ENCODE measurements at regions not wholly inside any gene's neighbourhood (a gene's known extent, or its start where the extent isn't known, plus 50 kb on each side); places are given as distances from the start of the nearest gene placed in this dataset.

DNA sequence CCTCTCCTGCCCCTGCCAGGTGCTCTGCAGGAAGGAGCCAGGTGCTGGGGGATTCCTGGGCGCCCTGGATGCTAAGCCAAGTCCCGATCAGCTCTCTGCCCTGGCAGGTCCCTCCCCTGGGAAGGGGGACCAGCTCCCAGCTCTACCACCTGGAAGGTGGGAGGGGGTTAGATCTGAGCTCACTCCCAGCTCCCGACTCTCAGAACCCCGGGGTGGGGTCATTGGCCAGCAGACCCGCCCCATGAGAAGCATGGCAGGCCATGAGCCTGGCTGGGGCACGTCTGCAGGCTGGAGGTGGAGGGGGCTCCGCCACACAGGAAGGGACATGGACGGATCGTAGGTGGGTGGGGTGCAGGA, 83.4 kb upstream of the NKX1-1 start:
- Histone ChIP-seq H3K9me3 (peaks cover 13% of the 10 kb centered on the region), H3K4me3 (ENCODE audit: low read depth, low read length) (no peak overlapping the region), H3K4me1 (no peaks in the 10 kb centered on the region), H3K36me3 (ENCODE audit: control insufficient read depth, insufficient read depth, low read length) (no peaks in the 10 kb centered on the region), H3K27me3 (replicated peaks; ENCODE audit: control insufficient read depth, insufficient read depth, low read length) (0 out of 2 replicates have a peak, but pooled peaks cover 2% of the 10 kb centered on the region)
- ChIA-PET CTCF (no interaction called here), POLR2A (no interaction called here)
- no peak overlapping the region for H3K27ac Mint-ChIP-seq (ENCODE audit: unreplicated experiment)
- H3K27me3 Mint-ChIP-seq (ENCODE audit: insufficient read depth, unreplicated experiment) = peaks cover 6% of the 10 kb centered on the region
- no peaks in the 10 kb centered on the region for H3K36me3 Mint-ChIP-seq (ENCODE audit: insufficient read depth, unreplicated experiment)
- intact Hi-C loops (cut with micrococcal nuclease; ENCODE audit: unreplicated experiment) = no loop called here
- no TSS peak for BruUV-seq (replicated peaks)
- peak in 1 of 2 experiments; percentile 17 for DNase-seq
- H3K4me1 Mint-ChIP-seq (ENCODE audit: low read depth, unreplicated experiment) = no peaks in the 10 kb centered on the region
- peaks cover 23% of the 10 kb centered on the region for H3K9me3 Mint-ChIP-seq (ENCODE audit: unreplicated experiment)
- H3K4me3 Mint-ChIP-seq (ENCODE audit: unreplicated experiment) = no peak overlapping the region
- TF ChIP-seq, protein P1, sequence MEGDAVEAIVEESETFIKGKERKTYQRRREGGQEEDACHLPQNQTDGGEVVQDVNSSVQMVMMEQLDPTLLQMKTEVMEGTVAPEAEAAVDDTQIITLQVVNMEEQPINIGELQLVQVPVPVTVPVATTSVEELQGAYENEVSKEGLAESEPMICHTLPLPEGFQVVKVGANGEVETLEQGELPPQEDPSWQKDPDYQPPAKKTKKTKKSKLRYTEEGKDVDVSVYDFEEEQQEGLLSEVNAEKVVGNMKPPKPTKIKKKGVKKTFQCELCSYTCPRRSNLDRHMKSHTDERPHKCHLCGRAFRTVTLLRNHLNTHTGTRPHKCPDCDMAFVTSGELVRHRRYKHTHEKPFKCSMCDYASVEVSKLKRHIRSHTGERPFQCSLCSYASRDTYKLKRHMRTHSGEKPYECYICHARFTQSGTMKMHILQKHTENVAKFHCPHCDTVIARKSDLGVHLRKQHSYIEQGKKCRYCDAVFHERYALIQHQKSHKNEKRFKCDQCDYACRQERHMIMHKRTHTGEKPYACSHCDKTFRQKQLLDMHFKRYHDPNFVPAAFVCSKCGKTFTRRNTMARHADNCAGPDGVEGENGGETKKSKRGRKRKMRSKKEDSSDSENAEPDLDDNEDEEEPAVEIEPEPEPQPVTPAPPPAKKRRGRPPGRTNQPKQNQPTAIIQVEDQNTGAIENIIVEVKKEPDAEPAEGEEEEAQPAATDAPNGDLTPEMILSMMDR (IDR thresholded peaks at IDR 0.05; ENCODE audit: insufficient read depth in 1 of 2, low read depth in 1 of 2, low read length in 1 of 2, severe bottlenecking in 1 of 2, unreplicated experiment in 1 of 2) = no peak

DNA sequence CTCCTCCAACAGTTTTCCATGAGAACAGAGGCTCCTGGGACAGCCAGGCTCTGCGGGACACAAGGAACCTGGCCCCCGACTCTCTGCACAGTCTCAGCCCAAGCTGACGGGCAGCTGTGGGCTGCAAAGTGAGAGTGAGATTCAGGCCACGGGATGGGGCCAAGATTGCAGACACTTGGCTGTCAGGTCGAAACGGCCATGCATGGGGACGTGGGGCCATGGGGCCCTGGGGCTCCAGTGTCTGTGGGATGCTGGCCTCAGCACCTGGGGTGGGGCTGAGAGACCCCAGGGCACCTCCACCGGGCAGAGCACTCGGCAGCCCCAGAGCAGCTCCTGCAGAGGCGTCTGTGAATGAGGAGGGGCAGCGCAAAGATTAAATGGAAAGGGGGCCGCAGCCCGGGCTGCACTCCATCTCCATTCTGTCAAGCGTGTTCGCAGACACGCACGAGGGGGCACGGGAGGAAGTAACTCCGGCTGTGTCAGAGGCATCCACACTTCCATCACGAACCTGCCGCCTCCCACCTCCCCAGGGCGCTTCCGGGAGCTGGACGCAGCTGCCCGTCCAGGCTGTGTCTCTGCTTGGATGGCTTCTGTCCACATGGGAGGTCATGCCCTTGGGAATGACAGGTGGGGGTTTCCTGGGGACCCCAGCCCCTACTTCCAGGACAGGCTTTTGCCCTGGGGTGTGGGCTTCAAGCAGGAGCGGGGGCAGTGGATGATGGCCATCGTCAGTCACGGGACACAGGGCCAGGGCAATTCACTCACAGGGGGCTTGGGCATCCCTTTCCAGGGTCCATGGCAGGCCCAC, 82.8 kb upstream of the NKX1-1 start:
- TF ChIP-seq, protein P1 (IDR thresholded peaks at IDR 0.05; ENCODE audit: insufficient read depth in 1 of 2, low read depth in 1 of 2, low read length in 1 of 2, severe bottlenecking in 1 of 2, unreplicated experiment in 1 of 2) = no peak
- Mint-ChIP-seq H3K9me3 (ENCODE audit: unreplicated experiment) (peaks cover 29% of the 10 kb centered on the region), H3K36me3 (ENCODE audit: insufficient read depth, unreplicated experiment) (no peaks in the 10 kb centered on the region), H3K27ac (ENCODE audit: unreplicated experiment) (no peak overlapping the region), H3K4me3 (ENCODE audit: unreplicated experiment) (no peak overlapping the region), H3K4me1 (ENCODE audit: low read depth, unreplicated experiment) (no peaks in the 10 kb centered on the region), H3K27me3 (ENCODE audit: insufficient read depth, unreplicated experiment) (peaks cover 6% of the 10 kb centered on the region)
- BruUV-seq (replicated peaks) = no TSS peak
- peak in 1 of 2 experiments; percentile 22 for DNase-seq
- POLR2A ChIA-PET = no interaction called here
- Histone ChIP-seq H3K27me3 (replicated peaks; ENCODE audit: control insufficient read depth, insufficient read depth, low read length) (0 out of 2 replicates have a peak, but pooled peaks cover 2% of the 10 kb centered on the region), H3K9me3 (peaks cover 13% of the 10 kb centered on the region), H3K36me3 (ENCODE audit: control insufficient read depth, insufficient read depth, low read length) (no peaks in the 10 kb centered on the region), H3K4me1 (no peaks in the 10 kb centered on the region), H3K4me3 (ENCODE audit: low read depth, low read length) (no peak overlapping the region)
- CTCF ChIA-PET = no interaction called here
- intact Hi-C loops (cut with micrococcal nuclease; ENCODE audit: unreplicated experiment) = no loop called here

DNA sequence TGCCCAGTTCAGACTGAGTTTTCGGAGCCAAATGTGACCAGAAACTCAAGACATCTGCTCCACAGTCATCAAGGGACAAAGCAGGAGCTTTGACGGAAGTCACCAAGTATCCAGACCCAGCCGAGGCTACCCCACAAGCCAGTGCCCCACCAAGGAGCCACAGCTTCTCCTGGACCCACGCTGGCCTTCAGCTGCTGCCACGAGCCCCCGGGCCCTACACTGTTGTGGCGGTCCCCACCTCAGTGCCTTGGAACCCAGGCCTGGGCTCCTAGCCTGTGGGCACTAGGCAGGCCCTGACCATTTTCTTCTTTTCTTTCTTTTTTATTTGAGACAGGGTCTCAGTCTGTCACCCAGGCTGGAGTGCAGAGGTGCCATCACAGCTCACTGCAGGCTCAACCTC, 82.1 kb upstream of the NKX1-1 start:
- peak in 1 of 2 experiments; percentile 12 for DNase-seq

More for the DNA sequence above, 82.1 kb upstream of the NKX1-1 start:
- H3K27me3 Mint-ChIP-seq (ENCODE audit: insufficient read depth, unreplicated experiment) = peaks cover 6% of the 10 kb centered on the region
- Histone ChIP-seq H3K36me3 (ENCODE audit: control insufficient read depth, insufficient read depth, low read length) (no peaks in the 10 kb centered on the region), H3K4me3 (ENCODE audit: low read depth, low read length) (no peak overlapping the region), H3K27me3 (replicated peaks; ENCODE audit: control insufficient read depth, insufficient read depth, low read length) (0 out of 2 replicates have a peak, but pooled peaks cover 2% of the 10 kb centered on the region), H3K9me3 (peaks cover 13% of the 10 kb centered on the region), H3K4me1 (no peaks in the 10 kb centered on the region)
- H3K9me3 Mint-ChIP-seq (ENCODE audit: unreplicated experiment) = peaks cover 35% of the 10 kb centered on the region
- no TSS peak for BruUV-seq (replicated peaks)
- H3K27ac Mint-ChIP-seq (ENCODE audit: unreplicated experiment) = no peak overlapping the region
- no peaks in the 10 kb centered on the region for H3K36me3 Mint-ChIP-seq (ENCODE audit: insufficient read depth, unreplicated experiment)
- TF ChIP-seq, protein P1 (IDR thresholded peaks at IDR 0.05; ENCODE audit: insufficient read depth in 1 of 2, low read depth in 1 of 2, low read length in 1 of 2, severe bottlenecking in 1 of 2, unreplicated experiment in 1 of 2) = no peak
- CTCF ChIA-PET = no interaction called here
- no peaks in the 10 kb centered on the region for H3K4me1 Mint-ChIP-seq (ENCODE audit: low read depth, unreplicated experiment)
- POLR2A ChIA-PET = no interaction called here
- intact Hi-C loops (cut with micrococcal nuclease; ENCODE audit: unreplicated experiment) = no loop called here
- H3K4me3 Mint-ChIP-seq (ENCODE audit: unreplicated experiment) = no peak overlapping the region

Measured in Caco-2 (cell line).